NCI-H2081 treated with DMSO at 0.1 percent for 48 hours (cell line): ENCODE measurements at regions not wholly inside any gene's neighbourhood (a gene's known extent, or its start where the extent isn't known, plus 50 kb on each side); places are given as distances from the start of the nearest gene placed in this dataset.

Experiments used
- DNase-seq: peaks from one replicate; lab custom pipeline; 2025; lab: John Stamatoyannopoulos, UW

- DNase-seq = no peak
Measured at GRCh38 chr5:113902917-113903660, 389.6 kb downstream of the YTHDC2 start.

GRCh38 chr5:113909782-113910181, 396.3 kb downstream of the YTHDC2 start:
- DNase-seq = no peak

- DNase-seq = no peak
Measured at GRCh38 chr5:113917997-113918396, 404.5 kb downstream of the YTHDC2 start.

- DNase-seq = no peak
Measured at GRCh38 chr5:113922343-113922742, 408.8 kb downstream of the YTHDC2 start.

GRCh38 chr5:113935453-113935852, 422.0 kb downstream of the YTHDC2 start:
- no peak for DNase-seq

- no peak for DNase-seq
Measured at GRCh38 chr5:113937301-113937700, 423.8 kb downstream of the YTHDC2 start.

- DNase-seq = no peak
Measured at GRCh38 chr5:113939988-113940387, 421.9 kb upstream of the KCNN2 start.

- DNase-seq = no peak
Measured at GRCh38 chr5:113950186-113950585, 411.7 kb upstream of the KCNN2 start.

GRCh38 chr5:113965225-113965624, 396.6 kb upstream of the KCNN2 start:
- DNase-seq = no peak

- no peak for DNase-seq
Measured at GRCh38 chr5:113969901-113970300, 392.0 kb upstream of the KCNN2 start.

- no peak for DNase-seq
Measured at GRCh38 chr5:113971454-113971853, 390.4 kb upstream of the KCNN2 start.

GRCh38 chr5:113974976-113975375, 386.9 kb upstream of the KCNN2 start:
- DNase-seq = no peak

- no peak for DNase-seq
Measured at GRCh38 chr5:113984928-113985327, 376.9 kb upstream of the KCNN2 start.

GRCh38 chr5:113985505-113985904, 376.4 kb upstream of the KCNN2 start:
- no peak for DNase-seq

- DNase-seq = no peak
Measured at GRCh38 chr5:113989278-113989912, 372.5 kb upstream of the KCNN2 start.

GRCh38 chr5:113989913-113990305, 372.0 kb upstream of the KCNN2 start:
- no peak for DNase-seq

GRCh38 chr5:114001076-114001475, 360.8 kb upstream of the KCNN2 start:
- DNase-seq = no peak

- no peak for DNase-seq
Measured at GRCh38 chr5:114006582-114006981, 355.3 kb upstream of the KCNN2 start.

- no peak for DNase-seq
Measured at GRCh38 chr5:114007678-114008077, 354.2 kb upstream of the KCNN2 start.

- no peak for DNase-seq
Measured at GRCh38 chr5:114010362-114010761, 351.5 kb upstream of the KCNN2 start.

GRCh38 chr5:114018186-114018585, 343.7 kb upstream of the KCNN2 start:
- no peak for DNase-seq

GRCh38 chr5:114038756-114039155, 323.1 kb upstream of the KCNN2 start:
- DNase-seq = no peak

GRCh38 chr5:114050087-114050486, 311.8 kb upstream of the KCNN2 start:
- DNase-seq = no peak

GRCh38 chr5:114053372-114053771, 308.5 kb upstream of the KCNN2 start:
- DNase-seq = no peak
